NCI-H345 treated with DMSO at 0.1 percent for 48 hours (cell line): ENCODE measurements at regions not wholly inside any gene's neighbourhood (a gene's known extent, or its start where the extent isn't known, plus 50 kb on each side); places are given as distances from the start of the nearest gene placed in this dataset.
A peak's percentile ranks its signal among the peaks of the same experiment; 100 is the strongest.
"Not testable (repeated sequence)": the region's sequence is repeated elsewhere in the genome, so short reads cannot be mapped to it uniquely, and the experiment has no call there.

Experiments used
- DNase-seq: peaks from one replicate; lab custom pipeline; 2025; ENCODE audit not compliant: unreplicated experiment; lab: John Stamatoyannopoulos, UW

- DNase-seq, result no peak
These were observed 416.6 kb upstream of the TBL1XR1 start for GRCh38 chr3:177613901-177614300.

DNA sequence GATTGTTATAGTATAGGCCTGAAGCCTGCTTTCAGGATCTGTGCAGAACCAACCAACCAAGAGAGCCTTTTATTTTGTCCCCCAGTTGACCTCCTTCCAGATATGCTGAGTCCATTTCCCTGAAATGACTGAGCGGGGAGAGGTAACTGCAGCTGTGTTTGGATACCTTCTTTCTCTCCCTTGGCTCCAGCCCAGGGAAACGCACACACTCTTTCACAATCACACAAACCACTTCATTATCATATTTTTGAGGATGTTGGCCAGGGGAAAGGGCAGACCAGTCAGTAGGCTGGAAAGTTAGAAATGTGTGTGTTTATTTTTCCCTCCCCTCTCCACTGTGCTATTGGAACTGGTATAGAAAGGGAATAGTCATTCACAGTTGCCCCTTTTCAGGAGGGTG, 417.7 kb upstream of the TBL1XR1 start:
- DNase-seq, result peak; percentile 51

GRCh38 chr3:177618873-177619733, 421.8 kb upstream of the TBL1XR1 start:
- DNase-seq, result no peak

- DNase-seq, result no peak
These were observed 422.8 kb upstream of the TBL1XR1 start for GRCh38 chr3:177620073-177620472.

DNA sequence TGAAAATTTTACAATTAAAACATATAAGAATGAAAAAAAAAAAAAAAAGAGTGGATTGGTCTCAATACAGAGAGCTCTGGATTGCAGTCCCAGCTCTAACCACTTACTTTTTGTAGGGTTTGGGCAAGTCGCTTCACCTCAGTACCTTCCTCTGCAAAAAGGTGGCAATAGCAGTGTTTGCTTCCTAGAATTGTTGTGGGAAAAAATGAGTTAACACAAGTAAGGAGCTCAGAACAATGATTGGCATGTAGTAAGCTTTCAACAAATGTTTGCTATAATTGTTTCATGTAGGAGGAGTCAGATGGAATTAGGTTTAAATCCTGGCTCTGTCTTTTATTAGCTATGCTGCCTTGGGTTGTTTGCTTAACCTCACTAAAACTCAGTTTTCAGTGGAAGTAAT, 425.2 kb upstream of the TBL1XR1 start:
- no peak for DNase-seq

GRCh38 chr3:177622982-177623617, 425.8 kb upstream of the TBL1XR1 start:
- no peak for DNase-seq

GRCh38 chr3:177624528-177625495, 427.5 kb upstream of the TBL1XR1 start:
- DNase-seq, result no peak

GRCh38 chr3:177626045-177626444, 428.8 kb upstream of the TBL1XR1 start:
- DNase-seq, result no peak

DNA sequence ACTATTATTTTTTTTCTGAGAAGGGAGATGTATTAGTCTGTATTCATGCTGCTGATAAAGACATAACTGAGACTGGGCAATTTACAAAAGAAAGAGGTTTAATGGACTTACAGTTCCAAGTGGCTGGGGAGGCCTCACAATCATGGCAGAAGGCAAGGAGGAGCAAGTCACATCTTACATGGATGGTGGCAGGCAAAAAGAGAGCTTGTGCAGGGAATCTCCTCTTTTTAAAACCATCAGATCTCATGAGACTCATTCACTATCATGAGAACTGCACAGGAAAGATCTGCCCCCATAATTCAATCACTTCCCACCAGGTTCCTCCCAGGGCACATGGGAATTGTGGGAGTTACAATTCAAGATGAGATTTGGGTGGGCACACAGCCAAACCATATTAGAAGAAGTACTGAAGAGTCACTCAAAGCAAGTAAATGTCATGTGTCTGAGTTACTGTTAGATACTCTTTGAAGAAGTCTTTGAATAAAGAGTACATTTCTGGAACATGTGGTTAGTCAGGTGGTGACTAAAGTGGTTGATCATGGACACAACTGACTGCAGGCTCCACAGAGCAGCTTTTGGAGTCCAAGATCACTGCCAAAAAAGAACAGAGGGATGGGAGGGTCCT, 430.9 kb upstream of the TBL1XR1 start:
- not testable (repeated sequence) for DNase-seq

GRCh38 chr3:177629276-177629675, 432.0 kb upstream of the TBL1XR1 start:
- no peak for DNase-seq

- DNase-seq, result no peak
These were observed 436.5 kb upstream of the TBL1XR1 start for GRCh38 chr3:177633671-177634207.

DNA sequence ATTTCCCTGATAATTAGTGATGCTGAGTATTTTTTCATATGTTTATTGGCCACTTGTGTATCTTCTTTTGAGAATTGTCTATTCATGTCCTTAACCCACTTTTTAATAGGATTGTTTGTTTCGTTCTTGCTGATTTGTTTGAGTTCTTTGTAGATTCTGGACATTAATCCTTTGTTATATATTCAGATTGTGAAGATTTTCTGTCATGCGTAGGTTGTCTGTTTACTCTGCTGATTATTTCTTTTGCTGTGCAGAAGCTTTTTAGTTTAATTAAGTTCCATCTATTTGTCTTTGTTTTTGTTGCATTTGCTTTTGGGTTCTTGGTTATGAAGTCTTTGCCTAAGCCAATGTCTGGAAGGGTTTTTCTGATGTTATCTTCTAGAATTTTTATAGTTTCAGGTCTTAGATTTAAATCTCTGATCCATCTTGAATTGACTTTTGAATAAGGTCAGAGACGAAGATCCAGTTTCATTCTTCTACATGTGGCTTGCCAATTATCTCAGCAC, 438.4 kb upstream of the TBL1XR1 start:
- not testable (repeated sequence) for DNase-seq

DNA sequence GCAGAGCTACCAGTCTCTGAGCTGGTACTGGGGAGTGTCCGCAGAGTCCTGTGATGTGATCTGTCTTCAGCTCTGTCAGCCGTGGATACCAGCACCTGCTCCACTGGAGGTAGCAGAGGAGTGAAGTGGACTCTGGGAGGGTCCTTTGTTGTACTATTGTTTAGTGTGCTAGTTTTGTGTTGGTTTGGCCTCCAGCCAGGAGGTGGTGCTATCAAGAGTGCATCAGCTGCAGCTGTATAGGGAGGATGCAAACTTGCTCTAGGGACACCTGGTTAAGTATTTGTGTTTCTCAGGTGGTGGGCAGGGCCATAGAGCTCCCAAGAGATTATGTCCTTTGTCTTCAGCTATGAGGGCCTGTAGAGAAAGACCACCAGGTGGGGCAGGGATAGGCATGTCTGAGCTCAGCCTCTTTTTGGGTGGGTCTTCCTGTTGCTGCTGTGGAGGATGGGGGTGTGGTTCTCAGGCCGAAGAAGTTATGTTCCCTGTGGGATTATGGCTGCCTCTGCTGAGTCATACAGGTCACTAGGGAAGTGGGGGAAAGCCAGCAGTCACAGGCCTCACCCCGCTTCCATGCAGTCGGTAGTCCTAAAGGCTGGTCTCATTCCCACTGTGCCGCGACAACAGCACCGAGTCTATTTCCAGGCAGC, 443.2 kb upstream of the TBL1XR1 start:
- peak; percentile 90 for DNase-seq

DNA sequence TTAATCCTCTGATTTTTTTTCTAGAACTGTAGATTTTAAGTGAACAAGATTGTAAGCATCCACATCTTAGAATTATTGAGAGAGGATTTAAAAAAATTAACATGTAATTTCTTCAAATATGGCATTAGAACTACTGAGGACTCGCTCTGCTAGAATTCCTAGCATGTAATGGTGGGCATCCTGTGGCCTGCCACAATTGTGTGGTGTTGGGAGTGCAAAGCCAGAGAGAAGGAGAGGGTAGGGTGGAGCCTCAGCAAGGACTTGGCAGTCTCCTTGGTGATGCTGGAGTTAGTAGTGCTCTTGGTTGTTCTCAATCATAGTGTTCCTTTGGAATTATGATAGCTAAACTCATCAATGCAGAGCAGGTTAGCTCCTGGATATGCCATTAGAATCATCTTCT, 443.9 kb upstream of the TBL1XR1 start:
- DNase-seq, result no peak

GRCh38 chr3:177642042-177642803, 444.9 kb upstream of the TBL1XR1 start:
- no peak for DNase-seq

GRCh38 chr3:177642804-177643125, 445.5 kb upstream of the TBL1XR1 start:
- DNase-seq, result no peak

GRCh38 chr3:177646749-177647148, 449.5 kb upstream of the TBL1XR1 start:
- DNase-seq, result no peak

GRCh38 chr3:177647341-177647740, 450.1 kb upstream of the TBL1XR1 start:
- no peak for DNase-seq

DNA sequence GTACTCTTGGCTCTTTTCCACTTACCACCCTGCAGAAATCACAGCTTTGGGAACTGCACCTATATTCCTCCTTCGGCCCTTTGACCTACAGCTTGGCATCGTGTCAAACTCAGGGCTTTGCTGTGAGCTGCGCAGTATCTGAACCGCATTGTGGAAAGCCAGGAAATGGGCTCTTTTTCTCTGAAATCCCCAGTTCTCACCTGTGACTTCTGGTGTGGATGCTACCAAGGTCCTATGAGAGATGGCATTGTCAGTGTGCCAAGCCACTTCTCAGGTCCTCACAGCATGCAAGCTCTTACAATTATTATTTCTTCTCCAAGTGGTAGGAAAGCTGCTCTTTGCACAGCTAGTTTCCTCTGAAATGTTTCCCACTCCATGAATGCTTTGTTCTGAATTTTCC, 450.6 kb upstream of the TBL1XR1 start:
- peak; percentile 37 for DNase-seq
